Stimulated activated CD8-positive, alpha-beta memory T cell treated with anti-CD3 and anti-CD28 coated beads, Interleukin-4, amount 100 ng/mL, for 48 hours (primary cell): ENCODE measurements at regions not wholly inside any gene's neighbourhood (a gene's known extent, or its start where the extent isn't known, plus 50 kb on each side); places are given as distances from the start of the nearest gene placed in this dataset.
"Not testable (repeated sequence)": the region's sequence is repeated elsewhere in the genome, so short reads cannot be mapped to it uniquely, and the experiment has no call there.

ENCODE experiments used
- DNase-seq: peaks from one replicate; pipeline ENCODE4 v3.0.0-alpha.2; 2020

DNA sequence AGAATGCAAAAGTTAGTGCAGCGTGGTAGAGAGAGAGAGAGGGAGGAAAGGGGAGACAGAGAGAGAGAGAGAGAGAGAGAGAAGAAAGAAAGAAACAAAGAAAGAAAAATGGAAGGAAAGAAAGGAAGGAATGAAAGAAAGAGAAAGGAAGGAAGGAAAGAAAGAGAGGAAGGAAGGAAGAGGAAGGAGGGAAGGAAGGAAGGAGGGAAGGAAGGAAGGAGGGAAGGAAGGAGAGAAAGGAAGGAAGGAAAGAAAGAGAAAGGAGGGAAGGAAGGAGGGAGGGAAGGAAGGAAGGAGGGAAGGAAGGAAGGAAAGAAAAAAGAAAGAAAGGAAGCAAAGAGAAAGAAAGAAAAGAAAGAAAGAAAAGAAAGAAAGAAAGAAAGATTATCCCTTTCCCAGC lies 209.8 kb upstream of the MYO3A start:
- DNase-seq: no peak

- DNase-seq: peak; percentile 24
Measured at GRCh38 chr10:25725917-25726716, 207.9 kb upstream of the MYO3A start.

DNA sequence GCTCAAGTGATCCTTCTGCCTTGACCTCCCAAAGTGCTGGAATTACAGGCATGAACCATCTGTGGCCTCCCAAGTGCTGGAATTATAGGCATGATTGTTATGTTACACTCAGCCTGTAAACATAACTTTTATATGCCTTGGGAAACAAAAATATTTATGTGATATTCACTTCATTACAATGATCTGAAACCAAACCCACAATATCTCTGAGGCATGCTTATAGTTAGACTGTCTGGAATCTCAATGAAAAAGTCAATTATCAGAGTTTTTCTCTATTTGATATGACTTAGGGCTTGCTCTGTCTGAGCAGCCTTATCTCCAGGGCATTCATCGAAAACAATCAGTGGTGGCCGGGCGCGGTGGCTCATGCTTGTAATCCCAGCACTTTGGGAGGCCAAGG lies 195.3 kb upstream of the MYO3A start:
- DNase-seq: no peak

GRCh38 chr10:25743832-25744231 lies 190.2 kb upstream of the MYO3A start:
- DNase-seq: no peak

DNA sequence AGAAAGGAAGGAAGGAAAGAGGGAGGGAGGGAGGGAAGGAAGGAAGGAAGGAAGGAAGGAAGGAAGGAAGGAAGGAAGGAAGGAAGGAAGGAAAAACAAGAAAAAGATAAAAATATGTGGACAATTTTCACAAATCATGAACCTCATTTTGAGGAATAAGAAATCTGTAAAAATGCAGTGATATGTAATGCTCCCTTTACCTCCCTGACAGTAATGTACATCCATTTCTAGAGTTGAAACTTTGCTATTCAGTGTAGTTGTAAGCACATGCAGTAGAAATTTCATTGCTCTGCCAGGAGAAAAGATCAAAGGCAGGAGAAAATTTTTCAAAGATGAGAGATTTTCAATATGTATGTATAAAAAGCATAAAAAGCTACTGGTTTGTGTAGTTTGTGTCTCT lies 189.5 kb upstream of the MYO3A start:
- DNase-seq: no peak

DNA sequence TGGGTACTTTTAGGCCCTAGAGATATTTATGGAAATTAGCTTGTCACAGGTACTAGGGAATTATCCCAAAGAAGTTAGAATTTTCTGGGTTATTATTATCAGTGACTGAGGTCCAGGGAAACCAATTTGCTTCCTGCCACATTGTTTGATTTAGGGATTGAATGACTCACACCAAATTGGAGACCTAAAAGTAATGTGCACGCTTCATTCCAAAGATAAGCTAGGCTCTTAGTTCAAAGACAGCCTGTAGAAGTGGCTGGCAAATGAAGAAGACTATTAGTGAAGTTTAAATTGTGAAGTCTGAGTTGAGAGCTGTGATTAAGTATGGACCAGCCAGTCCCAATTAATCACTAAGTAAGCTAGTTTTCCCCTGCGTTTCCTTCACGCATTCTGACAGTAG lies 188.1 kb upstream of the MYO3A start:
- no peak for DNase-seq

GRCh38 chr10:25747084-25747483 lies 186.9 kb upstream of the MYO3A start:
- DNase-seq: no peak

DNA sequence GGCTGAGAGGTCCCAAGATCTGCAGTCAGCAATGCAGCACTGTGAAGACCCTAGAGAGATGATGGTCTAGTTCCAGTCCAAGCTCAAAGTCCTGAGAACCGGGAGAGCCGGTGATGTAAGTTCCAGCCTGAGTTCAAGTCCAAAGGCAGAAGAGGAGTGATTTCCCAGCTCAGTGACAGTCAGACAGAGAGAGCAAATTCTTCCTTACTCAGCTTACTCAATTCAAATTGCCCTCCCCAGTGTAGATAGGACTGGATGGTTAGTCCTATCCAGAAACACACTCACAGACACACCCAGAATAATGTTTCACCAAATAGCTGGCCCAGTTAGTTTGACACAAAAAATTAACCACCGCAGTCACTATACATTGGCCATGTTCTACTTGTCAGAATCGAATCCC lies 185.5 kb upstream of the MYO3A start:
- DNase-seq: no peak

- no peak for DNase-seq
Measured at GRCh38 chr10:25753776-25754175, 180.3 kb upstream of the MYO3A start.

GRCh38 chr10:25755874-25756273 lies 178.2 kb upstream of the MYO3A start:
- DNase-seq: not testable (repeated sequence)

DNA sequence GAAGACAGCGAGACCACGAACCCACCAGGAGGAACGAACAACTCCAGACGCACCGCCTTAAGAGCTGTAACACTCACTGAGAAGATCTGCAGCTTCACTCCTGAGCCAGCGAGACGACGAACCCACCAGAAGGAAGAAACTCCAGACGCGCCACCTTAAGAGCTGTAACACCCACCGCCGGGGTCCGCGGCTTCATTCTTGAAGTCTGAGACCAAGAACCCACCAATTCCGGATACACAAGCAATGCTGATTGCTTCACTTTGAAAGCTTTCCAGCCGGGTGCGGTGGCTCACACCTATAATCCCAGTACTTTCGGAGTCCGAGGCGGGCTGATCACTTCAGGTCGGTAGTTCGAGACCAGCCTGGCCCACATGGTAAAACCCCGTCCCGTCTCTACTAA lies 177.2 kb upstream of the MYO3A start:
- no peak for DNase-seq

DNA sequence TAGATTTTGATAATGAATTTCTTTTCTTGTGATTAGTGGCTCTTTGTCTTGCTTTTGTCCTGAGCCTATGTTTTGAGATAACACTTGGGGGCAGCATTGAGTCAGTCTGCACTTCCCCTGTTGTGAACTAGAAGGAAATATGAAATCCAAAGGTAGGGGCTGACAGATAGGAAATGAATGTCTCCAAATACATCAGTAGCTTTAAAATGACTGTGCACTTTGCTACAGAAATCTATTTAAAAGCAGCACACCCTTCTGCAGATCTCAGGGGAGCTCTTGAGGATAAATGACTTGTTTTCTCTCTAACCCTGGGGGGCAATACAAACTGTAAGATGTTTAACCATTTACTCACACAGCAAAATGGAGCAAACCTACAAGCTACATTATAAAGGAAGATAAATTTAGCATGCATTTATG lies 176.0 kb upstream of the MYO3A start:
- DNase-seq: no peak

GRCh38 chr10:25758511-25758910 lies 175.5 kb upstream of the MYO3A start:
- DNase-seq: no peak

GRCh38 chr10:25761937-25762336 lies 172.1 kb upstream of the MYO3A start:
- no peak for DNase-seq

- DNase-seq: no peak
Measured at GRCh38 chr10:25766213-25766612, 167.8 kb upstream of the MYO3A start.

- DNase-seq: no peak
Measured at GRCh38 chr10:25766687-25767221, 167.3 kb upstream of the MYO3A start.

- no peak for DNase-seq
Measured at GRCh38 chr10:25768167-25768566, 165.9 kb upstream of the MYO3A start.

DNA sequence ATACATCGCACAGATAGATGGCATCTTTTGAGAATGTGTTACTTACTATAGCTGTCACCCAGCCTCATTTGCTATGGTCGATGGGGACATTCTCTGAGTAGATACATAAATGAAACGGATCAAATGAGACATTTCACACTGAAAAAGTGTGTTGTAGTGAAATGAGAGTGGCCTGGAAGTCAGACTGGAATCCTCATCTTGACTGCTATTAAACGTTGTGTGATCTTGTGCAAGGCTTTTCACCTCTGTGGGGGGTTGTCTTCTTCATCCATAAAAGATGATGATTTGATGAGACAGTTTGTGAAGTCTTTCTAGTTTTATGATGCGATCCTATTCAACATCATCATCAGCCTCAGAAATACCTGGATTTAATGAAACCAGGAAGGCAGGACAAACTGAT lies 155.4 kb upstream of the MYO3A start:
- no peak for DNase-seq

GRCh38 chr10:25786161-25786560 lies 147.9 kb upstream of the MYO3A start:
- no peak for DNase-seq

GRCh38 chr10:25786899-25787298 lies 147.1 kb upstream of the MYO3A start:
- no peak for DNase-seq

GRCh38 chr10:25797888-25798429 lies 136.1 kb upstream of the MYO3A start:
- no peak for DNase-seq

DNA sequence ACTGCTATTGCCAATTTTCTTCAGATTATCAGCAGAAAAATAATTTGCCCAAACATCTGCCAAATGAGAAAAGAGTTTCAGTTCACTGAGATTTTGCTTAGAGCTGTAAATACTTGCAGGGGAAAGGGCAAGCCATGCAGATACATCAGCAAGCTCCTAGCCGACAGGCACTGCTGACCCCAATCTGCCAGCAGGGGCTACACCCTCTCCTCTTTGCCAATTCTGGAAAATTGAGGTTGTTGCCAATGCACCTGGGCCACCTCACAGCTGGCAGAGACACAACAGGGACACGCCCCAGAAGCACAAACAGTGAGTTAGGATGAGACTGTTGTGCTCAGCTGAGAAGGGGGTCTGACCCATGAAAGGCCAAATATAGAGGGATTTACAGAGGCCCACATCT lies 129.5 kb upstream of the MYO3A start:
- no peak for DNase-seq

- no peak for DNase-seq
Measured at GRCh38 chr10:25805986-25806385, 128.0 kb upstream of the MYO3A start.

GRCh38 chr10:25808372-25808771 lies 125.7 kb upstream of the MYO3A start:
- no peak for DNase-seq
